Liver (tissue), 8 donors: ENCODE measurements at regions not wholly inside any gene's neighbourhood (a gene's known extent, or its start where the extent isn't known, plus 50 kb on each side); places are given as distances from the start of the nearest gene placed in this dataset.

Experiments
- DNase-seq: peaks from one replicate; pipeline ENCODE4 v3.0.0-alpha.2; 2017; ENCODE audit warnings: low spot score
- H3K27ac ChIP-seq, 2 donors: one replicate each; pipeline ENCODE4 v1.7.0; 2013; ENCODE audit warnings: inconsistent platforms in 2 of 2, low read length in 2 of 2, control low read depth in 1 of 2, low read depth in 1 of 2, mild to moderate bottlenecking in 1 of 2
- H3K27me3 ChIP-seq, 4 donors: one replicate each; pipeline versions ENCODE4 v1.6.1 to v1.7.0; 2013; ENCODE audit warnings: low read length in 3 of 4, inconsistent platforms in 1 of 4, mild to moderate bottlenecking in 1 of 4, moderate library complexity in 1 of 4; ENCODE audit not compliant: control insufficient read depth in 4 of 4, insufficient read depth in 4 of 4
- H3K36me3 ChIP-seq, 4 donors: one replicate each; pipeline versions ENCODE4 v1.6.1 to v1.7.0; 2013; ENCODE audit warnings: low read length in 3 of 4, mild to moderate bottlenecking in 3 of 4, low read depth in 1 of 4, moderate library complexity in 1 of 4; ENCODE audit not compliant: control insufficient read depth in 4 of 4, insufficient read depth in 3 of 4
- H3K4me1 ChIP-seq, 4 donors: one replicate each; pipeline versions ENCODE4 v1.6.1 to v1.7.0; 2013; ENCODE audit warnings: low read length in 3 of 4, mild to moderate bottlenecking in 3 of 4, moderate library complexity in 1 of 4; ENCODE audit not compliant: control insufficient read depth in 4 of 4, insufficient read depth in 4 of 4
- H3K4me3 ChIP-seq, 3 donors: one replicate each; pipeline versions ENCODE4 v1.6.1 to v1.7.0; 2013; ENCODE audit warnings: low read length in 3 of 3, control low read depth in 1 of 3, low read depth in 1 of 3, mild to moderate bottlenecking in 1 of 3
- H3K9ac ChIP-seq, 2 donors: one replicate each; pipeline ENCODE4 v1.7.0; 2013; ENCODE audit warnings: low read length in 2 of 2, mild to moderate bottlenecking in 2 of 2, moderate library complexity in 2 of 2, control low read depth in 1 of 2, low read depth in 1 of 2
- H3K9me3 ChIP-seq, 4 donors: one replicate each; pipeline versions ENCODE4 v1.6.1 to v1.7.0; 2013; ENCODE audit warnings: low read length in 3 of 4; ENCODE audit not compliant: control insufficient read depth in 4 of 4
- ATF3 ChIP-seq: IDR thresholded peaks from 2 replicates; pipeline ENCODE4 v1.6.1; 2016; ENCODE audit warnings: antibody characterized with exemption
- CTCF ChIP-seq: fragments of 150-350 bp; IDR thresholded peaks from 2 replicates; pipeline ENCODE4 v1.5.1; 2017; ENCODE audit warnings: improper control_type of control experiment, low read depth, low read length; ENCODE audit not compliant: missing input control
- EGR1 ChIP-seq, 2 donors: IDR thresholded peaks; 2 replicates each; pipeline ENCODE4 v1.6.1; 2016 to 2018; ENCODE audit warnings: antibody characterized with exemption in 2 of 2, low read depth in 2 of 2
- FOXA1 ChIP-seq: IDR thresholded peaks from 2 replicates; pipeline ENCODE4 v1.6.1; 2016; ENCODE audit warnings: antibody characterized with exemption
- FOXA2 ChIP-seq: IDR thresholded peaks from 2 replicates; pipeline ENCODE4 v1.6.1; 2016; ENCODE audit warnings: antibody characterized with exemption
- GABPA ChIP-seq, 2 donors: IDR thresholded peaks in 1 of 2; conservative IDR thresholded peaks in 1 of 2; 2 replicates each; pipeline ENCODE4 v1.6.1; 2016; ENCODE audit warnings: antibody characterized with exemption in 2 of 2, mild to moderate bottlenecking in 1 of 2, moderate library complexity in 1 of 2
- HNF4A ChIP-seq, 2 donors: conservative IDR thresholded peaks; 2 replicates each; pipeline ENCODE4 v1.6.1; 2016; ENCODE audit warnings: antibody characterized with exemption in 2 of 2, mild to moderate bottlenecking in 2 of 2
- HNF4G ChIP-seq: IDR thresholded peaks from 2 replicates; pipeline ENCODE4 v1.6.1; 2016; ENCODE audit warnings: antibody characterized with exemption
- RAD21 ChIP-seq, 2 donors: IDR thresholded peaks; 2 replicates each; pipeline ENCODE4 v1.6.1; 2016; ENCODE audit warnings: antibody characterized with exemption in 2 of 2, mild to moderate bottlenecking in 2 of 2
- SP1 ChIP-seq: IDR thresholded peaks from 2 replicates; pipeline ENCODE4 v1.6.1; 2018; ENCODE audit warnings: antibody characterized with exemption, mild to moderate bottlenecking
- TAF1 ChIP-seq: conservative IDR thresholded peaks from 2 replicates; pipeline ENCODE4 v1.6.1; 2016; ENCODE audit warnings: antibody characterized with exemption, mild to moderate bottlenecking
- YY1 ChIP-seq: IDR thresholded peaks from 2 replicates; pipeline ENCODE4 v1.6.1; 2016; ENCODE audit warnings: antibody characterized with exemption, mild to moderate bottlenecking
- ZBTB33 ChIP-seq: IDR thresholded peaks from 2 replicates; pipeline ENCODE4 v1.6.1; 2016; ENCODE audit warnings: antibody characterized with exemption
- WGBS: extraction: QIAGEN DNeasy Blood & Tissue Kit; methylation state at CpG from one replicate; pipeline ENCODE4 v1.1.7; 2013; 5-methylcytosine and 5-hydroxymethylcytosine counted together
- TF ChIP-seq, protein P1 (sequence below): IDR thresholded peaks from 2 replicates; pipeline ENCODE4 v1.6.1; 2016; ENCODE audit warnings: antibody characterized with exemption
- donor health status: healthy.
- donor health status: healthy.
- donor health status: healthy.
- donor health status: healthy.
- donor health status: healthy.

DNA sequence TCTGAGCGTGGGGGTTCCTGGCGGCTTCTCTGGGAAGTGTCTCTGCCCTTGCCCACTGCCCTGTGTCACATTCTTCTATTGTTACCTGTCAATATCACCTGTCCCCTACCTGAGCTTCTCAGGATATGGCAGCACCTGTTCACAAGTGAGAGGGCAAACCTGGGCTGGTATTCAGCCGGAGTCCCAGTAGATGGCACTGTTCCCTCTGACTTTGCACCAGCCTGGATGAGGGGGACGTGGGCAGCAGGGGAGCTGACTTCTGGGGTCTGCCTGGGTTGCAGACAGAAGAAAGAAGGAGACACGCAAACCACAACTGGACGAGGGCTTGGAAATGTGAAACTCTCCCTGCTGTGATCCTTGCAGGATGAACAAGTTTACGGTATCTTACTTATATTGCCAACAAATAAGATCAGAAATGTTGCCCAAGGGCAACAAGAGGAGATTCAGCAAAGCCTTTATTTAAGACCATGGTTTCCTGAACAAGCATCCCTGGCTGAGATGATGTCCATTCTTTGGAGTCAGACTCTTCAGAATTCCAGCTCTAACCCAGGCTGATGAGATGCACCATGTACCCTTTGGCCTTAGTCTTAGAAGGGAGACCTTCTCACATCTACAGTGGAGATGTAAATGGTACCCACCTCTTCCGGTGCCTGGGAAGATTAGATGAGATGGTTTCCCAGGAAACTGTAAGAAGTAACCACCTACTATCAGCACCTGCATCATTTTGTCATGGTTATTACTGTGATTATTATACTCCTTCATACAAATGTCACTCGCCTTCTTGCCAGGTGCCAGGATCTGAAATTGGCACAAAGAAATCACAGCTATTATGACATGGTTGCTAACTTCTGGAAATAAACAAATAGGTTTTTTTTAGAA is 400.0 kb upstream of the CDH4 start:
- no peak overlapping the region for H3K9ac ChIP-seq
- H3K4me1 ChIP-seq, result no peaks in the 10 kb centered on the region
- no peaks in the 10 kb centered on the region for H3K36me3 ChIP-seq
- WGBS, result 34% methylated on average over 9 of the region's 9 CpGs
- H3K27me3 ChIP-seq, result peaks cover 0 to 13% (median 0%) of the 10 kb centered on the region in 4 donors
- peaks cover 0 to 10% (median 6%) of the 10 kb centered on the region in 4 donors for H3K9me3 ChIP-seq
- H3K4me3 ChIP-seq, result no peak overlapping the region
- TF ChIP-seq YY1 (no peak), CTCF (peak; percentile 14), SP1 (no peak), TAF1 (no peak), HNF4G (no peak)
- no peak overlapping the region for H3K27ac ChIP-seq
- no peak for DNase-seq

- peaks cover 0 to 8% (median 6%) of the 10 kb centered on the region in 4 donors for H3K9me3 ChIP-seq
- H3K27me3 ChIP-seq, result peaks cover 0 to 3% (median 1%) of the 10 kb centered on the region in 4 donors
- H3K36me3 ChIP-seq, result no peaks in the 10 kb centered on the region
- DNase-seq, result no peak
- no peaks in the 10 kb centered on the region for H3K4me1 ChIP-seq
- no peak for TF ChIP-seq FOXA1
- no peak for TF ChIP-seq EGR1 (IDR thresholded peaks at IDR 0.05; ENCODE audit: low read depth in 2 of 2)
- no peak for TF ChIP-seq YY1
- no peak for TF ChIP-seq RAD21 (IDR thresholded peaks at IDR 0.05)
- TF ChIP-seq ZBTB33, result no peak
- TF ChIP-seq HNF4A (conservative IDR thresholded peaks at IDR 0.05), result no peak
- no peak for TF ChIP-seq TAF1
- TF ChIP-seq HNF4G, result no peak
- TF ChIP-seq GABPA (IDR thresholded peaks at IDR 0.05 in 1 of 2, conservative IDR thresholded peaks at IDR 0.05 in 1 of 2), result no peak
- no peak for TF ChIP-seq CTCF
- TF ChIP-seq SP1, result no peak
- no peak for TF ChIP-seq ATF3
- TF ChIP-seq, protein P1, sequence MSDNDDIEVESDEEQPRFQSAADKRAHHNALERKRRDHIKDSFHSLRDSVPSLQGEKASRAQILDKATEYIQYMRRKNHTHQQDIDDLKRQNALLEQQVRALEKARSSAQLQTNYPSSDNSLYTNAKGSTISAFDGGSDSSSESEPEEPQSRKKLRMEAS, result no peak
- no peak for TF ChIP-seq FOXA2
- no peak overlapping the region for H3K4me3 ChIP-seq
- no peak overlapping the region for H3K27ac ChIP-seq
- 70% methylated on average over 6 of the region's 6 CpGs for WGBS
- H3K9ac ChIP-seq, result no peak overlapping the region
Observed at GRCh38 chr20:60857708-60858107, 394.4 kb upstream of the CDH4 start.
